Neuronal stem cell (in vitro differentiated cells): ENCODE measurements at regions not wholly inside any gene's neighbourhood (a gene's known extent, or its start where the extent isn't known, plus 50 kb on each side); places are given as distances from the start of the nearest gene placed in this dataset.

Source experiments
- DNase-seq: peaks from one replicate; pipeline ENCODE4 v3.0.0-alpha.2; 2013; ENCODE audit warnings: low spot score
- H2AFZ ChIP-seq: one replicate; pipeline ENCODE4 v1.6.1; 2013; ENCODE audit warnings: mild to moderate bottlenecking, low read length, inconsistent platforms
- H2AK5ac ChIP-seq: 2 replicates; pipeline ENCODE4 v1.6.1; 2013; ENCODE audit warnings: low read depth, mild to moderate bottlenecking, inconsistent platforms, low read length, moderate library complexity, mixed read lengths
- H2BK120ac ChIP-seq: 2 replicates; pipeline ENCODE4 v1.6.1; 2013; ENCODE audit warnings: low read depth, mild to moderate bottlenecking, inconsistent platforms, low read length, moderate library complexity, mixed read lengths
- H2BK12ac ChIP-seq: one replicate; pipeline ENCODE4 v1.6.1; 2013; ENCODE audit warnings: low read length, inconsistent platforms
- H2BK15ac ChIP-seq: 2 replicates; pipeline ENCODE4 v1.6.1; 2013; ENCODE audit warnings: mild to moderate bottlenecking, low read length, inconsistent platforms, mixed read lengths
- H2BK5ac ChIP-seq: one replicate; pipeline ENCODE4 v1.6.1; 2013; ENCODE audit warnings: inconsistent platforms, mild to moderate bottlenecking, low read length, moderate library complexity
- H3K14ac ChIP-seq: one replicate; pipeline ENCODE4 v1.6.1; 2013; ENCODE audit warnings: low read length, inconsistent platforms
- H3K18ac ChIP-seq: 2 replicates; pipeline ENCODE4 v1.6.1; 2013; ENCODE audit warnings: low read length, inconsistent platforms
- H3K23ac ChIP-seq: 2 replicates; pipeline ENCODE4 v1.6.1; 2013; ENCODE audit warnings: low read depth, mild to moderate bottlenecking, mixed read lengths, low read length, inconsistent platforms; ENCODE audit not compliant: poor library complexity
- H3K27ac ChIP-seq: replicated peaks from 3 replicates; pipeline ENCODE4 v1.5.1; 2013; ENCODE audit warnings: low read length, inconsistent platforms
- H3K27me3 ChIP-seq, 3 experiments: 2 replicates each; pipeline ENCODE4 v1.6.1; 2013; ENCODE audit warnings: low read length in 3 of 3, mild to moderate bottlenecking in 2 of 3, inconsistent platforms in 1 of 3, low read depth in 1 of 3, mixed read lengths in 1 of 3, moderate library complexity in 1 of 3; ENCODE audit not compliant: control insufficient read depth in 3 of 3, insufficient read depth in 3 of 3
- H3K36me3 ChIP-seq, 2 donors: replicated peaks in 1 of 2; 2 replicates each; pipeline ENCODE4 v1.6.1; 2013; ENCODE audit warnings: low read length in 2 of 2; ENCODE audit not compliant: control insufficient read depth in 2 of 2, insufficient read depth in 2 of 2
- H3K4ac ChIP-seq: 2 replicates; pipeline ENCODE4 v1.6.1; 2013; ENCODE audit warnings: inconsistent platforms, mild to moderate bottlenecking, low read length, moderate library complexity
- H3K4me1 ChIP-seq, 2 donors: 1 replicate in 1 of 2; 2 replicates in 1 of 2; pipeline ENCODE4 v1.6.1; 2013; ENCODE audit warnings: low read length in 2 of 2, low read depth in 1 of 2; ENCODE audit not compliant: control insufficient read depth in 2 of 2, insufficient read depth in 1 of 2
- H3K4me2 ChIP-seq: one replicate; pipeline ENCODE4 v1.6.1; 2013; ENCODE audit warnings: mild to moderate bottlenecking, low read length, inconsistent platforms; ENCODE audit not compliant: insufficient read depth, poor library complexity, severe bottlenecking
- H3K4me3 ChIP-seq, 2 donors: 2 replicates each; pipeline ENCODE4 v1.5.1; 2013; ENCODE audit warnings: low read length in 2 of 2, mild to moderate bottlenecking in 2 of 2, inconsistent platforms in 1 of 2, moderate library complexity in 1 of 2
- H3K79me1 ChIP-seq: one replicate; pipeline ENCODE4 v1.6.1; 2013; ENCODE audit warnings: low read depth, mild to moderate bottlenecking, inconsistent platforms, low read length, moderate library complexity
- H3K9ac ChIP-seq: one replicate; pipeline ENCODE4 v1.6.1; 2013; ENCODE audit warnings: mild to moderate bottlenecking, low read depth, low read length, inconsistent platforms; ENCODE audit not compliant: poor library complexity
- H3K9me3 ChIP-seq, 2 donors: replicated peaks in 1 of 2; 2 replicates each; pipeline versions ENCODE3 to v1.6.1; 2013; ENCODE audit warnings: low read length in 2 of 2, mild to moderate bottlenecking in 2 of 2, inconsistent platforms in 1 of 2, low read depth in 1 of 2, mixed read lengths in 1 of 2, moderate library complexity in 1 of 2; ENCODE audit not compliant: control insufficient read depth in 2 of 2, insufficient read depth in 1 of 2
- H4K8ac ChIP-seq: one replicate; pipeline ENCODE4 v1.6.1; 2013; ENCODE audit warnings: low read depth, mild to moderate bottlenecking, inconsistent platforms, low read length, moderate library complexity
- H4K91ac ChIP-seq: one replicate; pipeline ENCODE4 v1.6.1; 2013; ENCODE audit warnings: low read length, low read depth, mild to moderate bottlenecking, inconsistent platforms; ENCODE audit not compliant: poor library complexity
- WGBS, 2 donors: extraction: QIAGEN DNeasy Blood & Tissue Kit; methylation state at CpG; one replicate each; pipeline ENCODE4 v1.1.7; 2013; ENCODE audit warnings: missing lambda C conversion rate in 2 of 2, mixed read lengths in 1 of 2; ENCODE audit not compliant: insufficient read length in 2 of 2, insufficient replicate concordance in 1 of 2; ENCODE audit errors: extremely low coverage in 2 of 2; 5-methylcytosine and 5-hydroxymethylcytosine counted together

GRCh38 chr15:94563456-94563855, 332.1 kb downstream of the MCTP2 start:
- Histone ChIP-seq H3K9ac (no peak overlapping the region), H3K14ac (no peak overlapping the region), H3K27me3 (no peaks in the 10 kb centered on the region), H3K4me2 (no peak overlapping the region), H3K4me3 (no peak overlapping the region), H2AK5ac (no peak overlapping the region), H3K9me3 (peaks cover 0 to 2% of the 10 kb centered on the region in 2 donors), H4K91ac (no peak overlapping the region), H3K27ac (no peak overlapping the region), H2BK120ac (no peak overlapping the region), H3K4ac (no peak overlapping the region), H3K79me1 (no peaks in the 10 kb centered on the region), H3K36me3 (no peaks in the 10 kb centered on the region), H2BK15ac (no peak overlapping the region), H2BK12ac (no peak overlapping the region), H2BK5ac (no peak overlapping the region), H2AFZ (no peak overlapping the region), H3K18ac (no peak overlapping the region), H4K8ac (no peak overlapping the region), H3K4me1 (no peaks in the 10 kb centered on the region), H3K23ac (no peak overlapping the region)
- no peak for DNase-seq
- no CpG with 5 or more reads among the region's 2 CpGs for WGBS, 2 donors

- Histone ChIP-seq H2BK15ac (no peak overlapping the region), H2BK120ac (no peak overlapping the region), H3K14ac (no peak overlapping the region), H3K27ac (no peak overlapping the region), H2AFZ (no peak overlapping the region), H3K4me3 (no peak overlapping the region), H3K4me2 (no peak overlapping the region), H3K9ac (no peak overlapping the region), H2AK5ac (no peak overlapping the region), H3K27me3 (no peaks in the 10 kb centered on the region), H3K4me1 (no peaks in the 10 kb centered on the region), H3K79me1 (no peaks in the 10 kb centered on the region), H2BK12ac (no peak overlapping the region), H3K23ac (no peak overlapping the region), H3K4ac (no peak overlapping the region), H2BK5ac (no peak overlapping the region), H4K8ac (no peak overlapping the region), H3K18ac (no peak overlapping the region), H4K91ac (no peak overlapping the region), H3K9me3 (no peaks in the 10 kb centered on the region), H3K36me3 (no peaks in the 10 kb centered on the region)
- no CpG with 5 or more reads among the region's 12 CpGs for WGBS, 2 donors
- peak; percentile 12 for DNase-seq
These were observed 345.6 kb downstream of the MCTP2 start for GRCh38 chr15:94576889-94577533.

DNA sequence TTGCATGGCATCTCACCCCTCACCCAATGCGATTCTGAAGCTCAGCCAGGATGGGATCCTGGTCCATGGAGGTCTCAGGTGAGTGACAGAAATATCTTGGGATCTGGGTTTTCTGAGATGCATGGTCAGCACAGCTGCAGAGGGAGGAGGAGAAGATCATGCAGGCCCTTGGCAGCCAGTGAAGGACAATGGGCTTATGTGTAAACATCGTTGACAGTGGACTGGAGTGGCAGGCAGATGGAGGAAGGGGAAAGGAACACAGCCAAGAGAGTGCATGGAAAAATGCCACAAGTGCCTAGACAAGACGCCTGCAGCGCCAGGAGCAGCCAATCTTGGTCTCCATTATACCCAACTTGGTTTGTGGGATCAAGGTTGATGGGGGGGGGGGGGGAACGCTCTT, 347.9 kb downstream of the MCTP2 start:
- no peak overlapping the region for H3K4ac ChIP-seq
- H3K79me1 ChIP-seq: no peaks in the 10 kb centered on the region
- no peak overlapping the region for H2AFZ ChIP-seq
- no peak overlapping the region for H4K8ac ChIP-seq
- H3K23ac ChIP-seq: no peak overlapping the region
- H3K27ac ChIP-seq: no peak overlapping the region
- H2BK15ac ChIP-seq: no peak overlapping the region
- no peaks in the 10 kb centered on the region for H3K4me1 ChIP-seq
- no peak overlapping the region for H3K18ac ChIP-seq
- H2BK12ac ChIP-seq: no peak overlapping the region
- no peaks in the 10 kb centered on the region for H3K27me3 ChIP-seq
- no peak overlapping the region for H2BK5ac ChIP-seq
- H4K91ac ChIP-seq: no peak overlapping the region
- no CpG with 5 or more reads among the region's 5 CpGs for WGBS, 2 donors
- H3K36me3 ChIP-seq: no peaks in the 10 kb centered on the region
- no peak overlapping the region for H3K4me2 ChIP-seq
- H3K14ac ChIP-seq: no peak overlapping the region
- no peak for DNase-seq
- no peak overlapping the region for H2BK120ac ChIP-seq
- no peak overlapping the region for H3K9ac ChIP-seq
- H2AK5ac ChIP-seq: no peak overlapping the region
- no peaks in the 10 kb centered on the region for H3K9me3 ChIP-seq
- no peak overlapping the region for H3K4me3 ChIP-seq

DNA sequence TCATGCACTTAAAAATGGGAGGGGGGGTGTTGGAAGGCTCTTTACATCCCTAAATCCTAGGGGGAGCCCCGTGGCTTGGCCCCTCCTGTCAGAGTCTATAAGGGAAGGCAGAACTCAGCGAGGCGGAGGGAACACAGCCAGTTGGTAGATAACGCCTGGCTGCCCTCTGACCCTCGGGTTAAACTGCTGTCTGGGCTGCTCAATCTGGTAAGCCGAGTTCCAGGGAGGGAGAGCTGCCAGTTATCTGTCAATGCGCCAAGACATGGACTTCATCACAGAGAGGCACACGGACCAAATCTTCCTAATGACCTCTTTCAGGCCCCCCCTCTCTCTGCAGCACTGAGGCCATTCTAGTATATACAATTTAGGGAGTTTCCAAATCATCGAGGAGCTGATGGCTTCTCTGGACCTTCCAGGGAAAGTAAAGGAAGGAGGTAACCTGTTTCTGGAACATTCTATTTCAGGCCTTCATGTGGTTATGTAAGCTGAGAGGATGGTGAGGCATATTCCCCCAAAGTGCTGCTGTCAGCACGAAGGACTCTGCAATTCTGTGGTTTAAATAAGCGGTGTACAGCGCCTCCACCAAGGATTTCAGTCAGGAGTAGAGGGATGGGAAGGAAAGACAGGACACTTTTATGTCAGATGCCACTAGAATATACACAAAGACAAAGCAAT, 349.0 kb downstream of the MCTP2 start:
- Histone ChIP-seq H3K18ac (no peak overlapping the region), H3K4me3 (no peak overlapping the region)
- DNase-seq: no peak

More for the DNA sequence above, 349.0 kb downstream of the MCTP2 start:
- Histone ChIP-seq H3K27me3 (no peaks in the 10 kb centered on the region), H4K8ac (no peak overlapping the region), H2BK120ac (no peak overlapping the region), H3K4me1 (peaks cover 0 to 8% of the 10 kb centered on the region in 2 donors), H2AFZ (no peak overlapping the region), H3K4me2 (no peak overlapping the region), H3K27ac (no peak overlapping the region), H4K91ac (no peak overlapping the region), H3K4ac (no peak overlapping the region), H3K14ac (no peak overlapping the region), H3K9ac (no peak overlapping the region), H2BK12ac (no peak overlapping the region), H2BK15ac (no peak overlapping the region), H3K23ac (no peak overlapping the region), H2BK5ac (no peak overlapping the region), H3K79me1 (no peaks in the 10 kb centered on the region), H3K36me3 (no peaks in the 10 kb centered on the region), H2AK5ac (no peak overlapping the region), H3K9me3 (no peaks in the 10 kb centered on the region)
- WGBS, 2 donors: no CpG with 5 or more reads among the region's 12 CpGs
